ENCODE measurements at regions not wholly inside any gene's neighbourhood (a gene's known extent, or its start where the extent isn't known, plus 50 kb on each side); places are given as distances from the start of the nearest gene placed in this dataset.

GRCh38 chr17:412211-413015 lies 59.8 kb upstream of the RPH3AL start:
- peak; percentile 83 for DNase-seq

GRCh38 chr17:411421-412120 lies 59.0 kb upstream of the RPH3AL start:
- no peak for DNase-seq

GRCh38 chr17:410543-411401 lies 58.2 kb upstream of the RPH3AL start:
- peak; percentile 81 for DNase-seq

DNA sequence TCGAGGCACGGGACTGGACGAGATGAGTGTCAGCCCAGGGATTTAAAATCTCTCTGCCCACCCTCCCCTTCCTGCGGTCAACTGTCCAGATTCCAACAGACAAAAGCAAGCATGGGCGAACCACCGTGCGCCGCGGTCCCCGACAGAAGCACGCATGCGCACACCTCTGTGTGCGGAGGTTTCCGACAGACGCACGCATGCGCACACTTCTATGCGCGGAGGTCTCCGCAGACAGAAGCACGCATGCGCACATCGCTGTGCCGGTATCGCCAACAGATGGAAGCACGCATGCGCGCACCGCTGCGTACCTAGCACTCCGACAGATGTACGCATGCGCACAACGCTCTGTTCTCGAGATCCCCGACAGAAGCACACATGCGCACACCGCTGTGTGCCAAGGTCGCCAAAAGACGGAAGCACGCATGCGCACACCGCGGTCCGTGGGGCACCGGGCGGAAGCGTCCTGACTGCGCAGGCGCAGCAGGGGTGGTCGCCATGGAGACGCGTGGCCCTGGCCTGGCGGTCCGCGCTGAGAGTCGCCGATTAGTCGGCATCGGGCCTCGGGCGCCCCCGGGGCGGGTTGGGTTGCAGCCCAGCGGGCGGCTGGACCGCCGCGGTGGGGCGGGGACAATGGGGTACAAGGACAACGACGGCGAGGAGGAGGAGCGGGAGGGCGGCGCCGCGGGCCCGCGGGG lies 57.4 kb upstream of the RPH3AL start:
- peak; percentile 99 for DNase-seq

DNA sequence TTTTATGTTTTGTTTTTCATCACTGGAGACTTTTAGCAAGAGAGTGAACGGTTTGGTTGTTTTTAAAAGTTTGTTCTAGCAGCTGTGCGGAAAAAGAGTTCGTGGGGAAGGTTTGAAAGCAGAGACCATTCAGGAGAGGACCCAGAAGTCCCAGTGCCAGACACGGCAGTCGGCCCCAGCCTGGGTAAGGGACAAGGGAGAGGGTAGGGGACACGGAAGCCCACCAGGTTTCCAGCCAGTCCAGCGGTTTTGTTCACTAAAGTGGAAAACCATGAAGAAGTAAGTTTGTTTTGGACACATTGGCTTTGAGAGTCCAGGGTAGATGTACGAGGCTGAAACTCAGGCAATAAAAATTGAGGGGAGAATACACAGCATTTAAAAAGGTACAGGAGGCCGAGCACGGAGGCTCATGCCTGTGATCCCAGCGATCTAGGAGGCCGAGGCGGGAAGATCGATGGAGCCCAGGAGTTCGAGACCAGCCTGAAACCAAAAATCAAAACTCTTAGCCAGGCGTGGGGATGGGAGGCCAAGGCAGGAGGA lies 56.8 kb upstream of the RPH3AL start:
- no peak for DNase-seq

DNA sequence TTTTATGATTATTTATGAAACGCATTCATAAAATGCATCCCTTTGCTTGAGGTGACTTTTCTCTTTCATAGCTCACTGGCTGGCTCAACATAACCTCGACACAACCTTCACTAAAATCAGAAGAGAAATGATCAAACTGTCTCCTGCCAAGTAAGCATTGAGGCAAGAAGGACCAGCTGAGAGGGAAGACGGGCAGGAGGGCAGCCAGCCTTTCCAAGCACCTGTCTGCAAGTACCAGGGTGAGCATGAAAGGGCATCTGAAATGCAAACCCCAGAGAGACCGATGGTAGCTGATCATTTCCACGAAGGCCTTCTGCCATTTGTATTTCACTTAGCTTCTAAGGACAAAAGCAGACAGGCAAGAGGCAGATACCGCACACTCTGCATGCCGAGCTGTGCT lies 52.1 kb upstream of the RPH3AL start:
- no peak for DNase-seq
